ENCODE measurements at regions not wholly inside any gene's neighbourhood (a gene's known extent, or its start where the extent isn't known, plus 50 kb on each side); places are given as distances from the start of the nearest gene placed in this dataset.

GRCh38 chr2:82511894-82512293 lies 1947.2 kb downstream of the SUCLG1 start:
- no peak for DNase-seq (ENCODE audit: low read depth in 3 of 3)

- DNase-seq (ENCODE audit: low read depth in 3 of 3), result no peak
These were observed 1950.4 kb downstream of the SUCLG1 start for GRCh38 chr2:82508702-82509101.

- no peak for DNase-seq (ENCODE audit: low read depth in 3 of 3)
These were observed 1951.4 kb downstream of the SUCLG1 start for GRCh38 chr2:82507657-82508056.

- no peak for DNase-seq (ENCODE audit: low read depth in 3 of 3)
These were observed 1957.9 kb downstream of the SUCLG1 start for GRCh38 chr2:82501217-82501616.

- DNase-seq (ENCODE audit: low read depth in 3 of 3), result no peak
These were observed 1960.2 kb downstream of the SUCLG1 start for GRCh38 chr2:82498777-82499443.

GRCh38 chr2:82494739-82495138 lies 1964.3 kb downstream of the SUCLG1 start:
- no peak for DNase-seq (ENCODE audit: low read depth in 3 of 3)

GRCh38 chr2:82491591-82491990 lies 1967.5 kb downstream of the SUCLG1 start:
- DNase-seq (ENCODE audit: low read depth in 3 of 3), result no peak

GRCh38 chr2:82487354-82487753 lies 1971.7 kb downstream of the SUCLG1 start:
- DNase-seq (ENCODE audit: low read depth in 3 of 3), result no peak

- DNase-seq (ENCODE audit: low read depth in 3 of 3), result no peak
These were observed 1973.4 kb downstream of the SUCLG1 start for GRCh38 chr2:82485701-82486100.

GRCh38 chr2:82481207-82481606 lies 1977.9 kb downstream of the SUCLG1 start:
- no peak for DNase-seq (ENCODE audit: low read depth in 3 of 3)

GRCh38 chr2:82478641-82479040 lies 1980.4 kb downstream of the SUCLG1 start:
- DNase-seq (ENCODE audit: low read depth in 3 of 3), result no peak

GRCh38 chr2:82476094-82476493 lies 1983.0 kb downstream of the SUCLG1 start:
- no peak for DNase-seq (ENCODE audit: low read depth in 3 of 3)

GRCh38 chr2:82428251-82428650 lies 2030.8 kb downstream of the SUCLG1 start:
- no peak for DNase-seq (ENCODE audit: low read depth in 3 of 3)

- DNase-seq (ENCODE audit: low read depth in 3 of 3), result no peak
These were observed 2047.1 kb downstream of the SUCLG1 start for GRCh38 chr2:82412021-82412420.

GRCh38 chr2:82411071-82411470 lies 2048.0 kb downstream of the SUCLG1 start:
- no peak for DNase-seq (ENCODE audit: low read depth in 3 of 3)

GRCh38 chr2:82395531-82395930 lies 2063.5 kb downstream of the SUCLG1 start:
- no peak for DNase-seq (ENCODE audit: low read depth in 3 of 3)

- no peak for DNase-seq (ENCODE audit: low read depth in 3 of 3)
These were observed 2067.7 kb downstream of the SUCLG1 start for GRCh38 chr2:82391386-82391785.

GRCh38 chr2:82355622-82356021 lies 2051.1 kb upstream of the LRRTM1 start:
- no peak for DNase-seq (ENCODE audit: low read depth in 3 of 3)

- DNase-seq (ENCODE audit: low read depth in 3 of 3), result no peak
These were observed 2041.4 kb upstream of the LRRTM1 start for GRCh38 chr2:82345910-82346309.

GRCh38 chr2:82344670-82345069 lies 2040.1 kb upstream of the LRRTM1 start:
- no peak for DNase-seq (ENCODE audit: low read depth in 3 of 3)

GRCh38 chr2:82342356-82342755 lies 2037.8 kb upstream of the LRRTM1 start:
- DNase-seq (ENCODE audit: low read depth in 3 of 3), result no peak

GRCh38 chr2:82340578-82341053 lies 2036.1 kb upstream of the LRRTM1 start:
- no peak for DNase-seq (ENCODE audit: low read depth in 3 of 3)

GRCh38 chr2:82339805-82340204 lies 2035.3 kb upstream of the LRRTM1 start:
- DNase-seq (ENCODE audit: low read depth in 3 of 3), result no peak

- DNase-seq (ENCODE audit: low read depth in 3 of 3), result no peak
These were observed 2029.1 kb upstream of the LRRTM1 start for GRCh38 chr2:82333697-82334096.

Measured in stimulated activated CD4-positive, alpha-beta T cell treated with anti-CD3 and anti-CD28 coated beads, TNF-alpha, amount 100 ng/mL, for 4 hours (primary cell).